GM18907 (cell line): ENCODE measurements at regions not wholly inside any gene's neighbourhood (a gene's known extent, or its start where the extent isn't known, plus 50 kb on each side); places are given as distances from the start of the nearest gene placed in this dataset.
"Not testable (repeated sequence)": the region's sequence is repeated elsewhere in the genome, so short reads cannot be mapped to it uniquely, and the experiment has no call there.

ENCODE experiments used
- ATAC-seq: cut with Tn5 transposase; IDR thresholded peaks from one replicate; pipeline ENCODE4 v1.9.1; 2021; ENCODE audit warnings: mild to moderate bottlenecking, moderate library complexity; ENCODE audit not compliant: unreplicated experiment

- no peak for ATAC-seq
Measured at GRCh38 chr4:81745050-81745449, 273.3 kb upstream of the RASGEF1B start.

DNA sequence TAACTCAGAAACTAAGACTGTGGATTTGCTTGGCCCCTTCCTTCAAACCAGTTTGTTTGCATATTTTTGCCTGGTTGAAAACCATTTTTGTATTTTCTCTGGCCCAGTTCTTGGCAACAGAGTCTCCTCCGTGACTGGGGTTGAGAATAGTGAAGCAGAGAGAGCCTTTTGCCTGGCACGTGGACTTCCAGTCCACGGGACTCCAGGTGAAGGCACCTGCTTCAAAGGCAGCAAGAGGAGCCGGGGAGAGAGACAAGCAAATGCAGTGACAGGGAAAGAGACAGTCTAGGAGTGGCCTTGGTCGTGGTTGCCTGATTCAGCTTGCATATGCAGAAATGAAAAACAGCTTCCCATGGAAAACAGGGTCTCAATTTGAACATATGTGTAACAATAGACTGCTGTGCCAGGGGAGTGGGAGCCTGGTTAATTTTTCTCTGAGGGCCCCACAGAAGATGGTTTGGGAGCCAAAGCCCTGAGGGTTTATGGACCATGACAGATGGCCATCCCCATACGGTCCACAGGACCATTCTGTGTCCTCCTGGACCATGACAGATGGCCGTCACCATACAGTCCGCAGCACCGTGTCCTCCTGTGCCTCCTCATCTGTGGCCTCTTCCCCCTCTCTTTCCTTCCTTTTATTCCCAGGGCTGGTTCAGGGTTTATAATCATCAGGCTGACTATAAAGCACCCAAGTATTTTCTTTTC, 272.2 kb upstream of the RASGEF1B start:
- no peak for ATAC-seq

DNA sequence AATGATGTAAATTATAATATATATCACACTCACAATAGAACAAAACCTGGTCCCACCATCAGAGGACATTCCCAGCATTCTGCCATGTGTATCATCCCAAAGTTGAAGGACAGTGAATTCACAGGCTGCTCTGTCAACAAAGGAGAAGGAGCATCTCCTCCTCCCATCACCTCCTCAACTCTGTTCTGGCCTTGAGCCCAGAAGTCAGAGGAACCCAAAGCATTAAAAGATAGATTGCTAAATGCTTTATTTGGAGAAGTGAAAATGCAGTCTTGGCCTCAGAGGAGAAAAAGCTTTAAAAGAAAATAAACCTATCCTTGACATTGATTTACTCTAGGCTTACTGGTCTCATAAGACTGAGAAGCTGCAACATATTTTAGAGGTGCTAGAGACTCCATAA, 268.8 kb upstream of the RASGEF1B start:
- ATAC-seq = no peak

- ATAC-seq = no peak
Measured at GRCh38 chr4:81738891-81739290, 267.2 kb upstream of the RASGEF1B start.

- no peak for ATAC-seq
Measured at GRCh38 chr4:81737865-81738559, 266.3 kb upstream of the RASGEF1B start.

DNA sequence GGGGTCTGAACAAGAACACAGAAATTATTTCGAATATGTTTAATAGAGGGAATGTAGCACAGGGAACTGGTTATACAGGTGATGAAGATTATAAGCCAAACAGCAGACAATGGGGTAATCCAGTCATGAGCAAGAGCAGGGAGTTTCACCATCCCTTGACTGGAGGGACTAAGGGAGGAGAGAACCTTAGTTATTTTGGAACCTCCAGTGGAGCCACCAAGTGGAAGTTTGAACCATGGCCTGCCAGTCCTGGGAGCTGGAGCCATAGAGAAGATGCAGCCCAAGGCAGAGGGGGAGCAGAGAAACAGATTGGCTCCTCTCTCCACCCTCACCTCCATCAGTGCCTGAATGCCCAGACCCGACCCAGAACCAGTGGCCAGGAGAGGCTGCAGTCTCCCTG, 264.6 kb upstream of the RASGEF1B start:
- no peak for ATAC-seq

DNA sequence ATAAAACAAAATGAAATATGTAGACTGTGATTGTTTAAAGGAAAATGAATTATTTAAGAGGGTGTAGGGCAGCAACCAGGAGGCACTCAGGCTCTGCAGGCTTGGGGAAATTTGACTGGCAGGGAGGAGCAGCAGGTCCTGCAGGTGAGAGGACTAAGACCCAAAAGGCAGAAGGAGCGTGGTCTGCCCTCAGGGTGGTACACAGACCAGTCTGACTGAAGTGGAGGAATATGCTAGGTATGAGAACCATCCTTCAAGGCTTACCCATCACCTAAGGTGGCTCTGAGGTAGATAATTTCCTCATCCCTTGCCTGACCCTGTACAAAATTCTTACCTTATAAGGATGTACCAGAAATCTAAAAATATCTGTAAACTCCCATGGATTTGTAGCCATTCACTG, 261.3 kb upstream of the RASGEF1B start:
- ATAC-seq = no peak

DNA sequence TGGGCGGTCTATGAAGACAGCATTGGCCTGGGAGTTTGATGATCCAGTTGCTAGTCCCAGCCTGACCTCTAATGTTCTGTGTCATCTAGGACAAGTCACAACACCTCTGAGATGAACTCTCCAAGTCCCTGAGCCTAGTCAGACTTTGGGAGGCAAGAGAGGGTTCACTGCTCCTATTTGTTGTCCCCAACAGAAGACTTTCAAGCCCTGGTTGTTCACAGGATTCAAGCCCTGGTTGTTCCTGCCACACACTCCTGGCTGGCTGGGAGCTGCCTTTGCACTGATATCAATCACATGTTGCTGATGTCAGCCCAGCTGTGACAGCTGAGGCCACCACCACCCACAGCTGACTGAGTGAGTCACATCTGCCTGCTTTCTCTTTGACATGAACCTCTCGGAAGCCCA, 253.2 kb upstream of the RASGEF1B start:
- ATAC-seq = peak; percentile 98

GRCh38 chr4:81723927-81724587, 252.3 kb upstream of the RASGEF1B start:
- no peak for ATAC-seq

DNA sequence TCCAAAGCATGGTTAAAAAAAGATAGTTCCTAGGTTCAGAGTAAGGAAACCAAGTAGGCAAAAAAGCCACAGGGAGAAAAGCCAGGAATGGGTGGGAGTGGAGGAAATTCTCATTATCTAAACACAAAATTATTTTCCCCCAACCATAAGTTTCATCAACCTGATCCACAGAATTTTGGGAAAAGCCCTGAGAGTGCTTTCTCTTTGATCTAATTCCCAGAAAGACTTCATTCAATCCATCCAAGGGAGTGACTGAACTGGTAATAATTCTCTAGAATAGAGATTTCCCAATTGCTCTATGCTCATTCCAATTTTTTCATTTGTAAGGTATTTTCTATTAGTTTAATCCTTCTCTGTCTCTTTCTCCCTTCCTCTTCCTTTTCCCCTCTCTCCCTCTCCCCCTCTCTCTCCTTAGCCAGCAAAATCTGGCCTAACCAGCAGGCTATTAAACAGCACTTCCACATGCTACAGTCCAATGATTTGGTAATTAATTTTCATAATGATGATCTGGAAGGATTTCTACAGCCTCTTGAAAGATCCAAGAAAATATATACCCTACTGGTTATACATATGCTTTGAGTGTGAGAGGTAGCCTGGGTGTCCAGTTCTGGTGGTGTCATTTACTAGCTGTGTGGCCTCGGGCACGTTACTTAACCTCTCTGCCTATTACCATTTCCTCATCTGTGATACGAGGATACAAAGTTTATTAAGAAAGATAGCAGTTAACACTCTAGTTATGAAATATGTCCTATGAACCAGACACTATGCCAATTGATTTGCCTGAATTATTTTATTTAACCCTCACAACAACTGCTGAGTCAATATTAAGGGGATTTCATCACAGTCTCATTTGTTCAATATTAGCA, 251.5 kb upstream of the RASGEF1B start:
- ATAC-seq = no peak

GRCh38 chr4:81722290-81722851, 250.7 kb upstream of the RASGEF1B start:
- ATAC-seq = no peak

DNA sequence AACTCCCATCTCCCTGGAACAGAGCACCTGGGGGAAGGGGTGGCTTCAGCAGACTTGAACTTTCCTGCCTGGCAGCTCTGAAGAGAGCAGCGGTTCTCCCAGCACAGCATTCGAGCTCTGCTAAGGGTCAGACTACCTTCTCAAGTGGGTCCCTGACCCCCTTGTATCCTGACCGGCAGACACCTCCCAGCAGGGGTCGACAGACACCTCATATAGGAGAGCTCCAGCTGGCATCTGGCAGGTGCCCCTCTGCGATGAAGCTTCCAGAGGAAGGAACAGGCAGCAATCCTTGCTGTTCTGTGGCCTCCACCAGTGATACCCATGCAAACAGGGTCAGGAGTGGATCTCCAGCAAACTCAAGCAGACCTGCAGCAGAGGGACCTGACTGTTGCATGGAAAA, 244.1 kb upstream of the RASGEF1B start:
- ATAC-seq = no peak

- ATAC-seq = not testable (repeated sequence)
Measured at GRCh38 chr4:81715357-81715756, 243.7 kb upstream of the RASGEF1B start.

DNA sequence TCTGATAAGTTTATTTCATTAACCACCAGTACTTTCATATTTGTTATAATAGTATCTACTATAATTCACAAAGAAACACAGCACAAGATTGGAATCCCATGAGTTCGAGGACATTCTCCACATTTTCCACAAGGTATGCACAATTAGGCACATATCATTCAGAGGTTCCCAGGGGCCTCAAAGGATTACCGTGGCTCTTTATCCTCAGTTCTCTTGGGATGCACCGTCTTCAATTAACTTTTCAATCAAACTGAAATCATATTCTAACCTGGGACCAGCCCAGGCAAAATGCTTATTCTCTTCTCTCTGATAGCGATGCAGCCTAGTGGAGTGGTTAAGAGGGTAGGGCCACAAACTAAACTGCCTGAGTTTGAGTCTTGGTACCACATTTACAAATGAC, 242.6 kb upstream of the RASGEF1B start:
- no peak for ATAC-seq

- no peak for ATAC-seq
Measured at GRCh38 chr4:81712714-81713113, 241.0 kb upstream of the RASGEF1B start.

- no peak for ATAC-seq
Measured at GRCh38 chr4:81704461-81704860, 232.8 kb upstream of the RASGEF1B start.

GRCh38 chr4:81700189-81700588, 228.5 kb upstream of the RASGEF1B start:
- no peak for ATAC-seq

DNA sequence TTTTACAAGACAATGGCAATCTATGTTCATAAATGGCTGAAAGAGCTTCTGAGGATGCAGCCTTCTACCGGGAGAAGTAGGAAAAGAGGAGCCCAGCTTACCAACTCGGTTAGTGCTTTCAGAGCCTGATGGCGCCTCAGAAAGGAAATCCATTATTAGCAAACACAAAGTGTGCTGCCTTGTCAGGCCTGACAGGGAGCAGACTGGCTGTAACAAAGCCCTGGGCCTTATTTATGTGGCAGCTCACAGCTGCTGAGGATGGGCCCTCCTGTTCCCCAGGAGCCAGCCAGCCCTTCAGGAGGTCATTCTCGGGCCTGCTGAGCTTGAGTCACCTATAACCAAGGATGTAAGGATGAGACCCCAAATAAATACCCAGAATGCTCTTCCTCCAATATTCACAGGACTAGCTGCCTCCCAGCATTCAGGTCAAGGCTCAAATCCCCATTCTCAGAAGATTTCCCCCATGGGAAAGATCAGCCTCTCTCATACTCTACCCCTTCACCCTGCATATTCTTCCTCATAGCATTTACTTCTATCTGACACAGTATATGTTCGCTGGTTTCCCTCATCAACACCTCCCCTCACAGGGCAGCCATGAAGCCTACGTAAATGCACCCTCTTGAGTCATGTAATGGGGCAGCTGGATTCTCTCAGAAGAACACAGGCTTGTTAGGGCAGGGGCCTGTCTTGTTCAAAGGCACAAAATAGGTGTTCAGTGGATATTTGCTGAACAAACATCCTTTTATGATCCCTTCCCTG, 227.0 kb upstream of the RASGEF1B start:
- no peak for ATAC-seq

DNA sequence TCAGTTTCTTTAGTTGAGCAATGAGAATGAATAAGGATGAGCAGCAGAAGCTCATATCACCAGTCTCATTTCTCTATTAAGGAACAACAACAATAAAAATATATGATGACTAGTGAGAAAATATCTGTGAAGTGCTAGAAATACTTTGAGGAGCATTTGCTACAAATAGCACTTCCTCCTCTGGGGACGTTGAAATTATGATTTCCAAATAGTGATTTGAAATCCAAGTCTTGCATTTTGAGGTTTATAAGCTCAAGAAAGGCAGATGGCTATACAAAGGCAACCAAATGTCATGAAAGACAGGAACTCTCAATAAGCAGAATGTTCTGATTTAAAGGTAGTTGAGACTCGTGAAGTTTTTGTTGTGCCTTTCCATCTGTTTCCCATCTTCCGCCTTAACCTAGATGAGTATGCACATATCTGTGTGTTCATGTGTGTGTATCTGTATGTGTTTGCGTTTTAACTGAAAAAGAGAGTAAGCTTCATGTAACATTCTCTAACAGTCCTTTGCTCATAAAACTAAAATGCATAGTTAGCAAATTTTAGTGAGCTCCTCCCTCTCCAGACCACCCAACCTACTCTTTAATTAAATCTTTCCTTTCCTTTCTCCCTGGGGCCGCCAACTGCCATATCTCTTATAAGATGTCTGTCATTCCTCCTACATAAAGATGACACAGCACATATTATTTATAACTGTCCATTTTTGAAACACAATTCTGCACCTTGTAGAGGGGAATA, 222.6 kb upstream of the RASGEF1B start:
- ATAC-seq = no peak
